ENCODE measurements at regions not wholly inside any gene's neighbourhood (a gene's known extent, or its start where the extent isn't known, plus 50 kb on each side); places are given as distances from the start of the nearest gene placed in this dataset.

- no peak for TF ChIP-seq CTCF (IDR thresholded peaks at IDR 0.05)
- TF ChIP-seq EZH2 (IDR thresholded peaks at IDR 0.05; ENCODE audit: borderline replicate concordance, insufficient read depth, low read depth, low read length, poor library complexity, severe bottlenecking): no peak
These were observed 405.1 kb upstream of the KLF4 start for GRCh38 chr9:107894572-107895261.

Data from B cell (primary cell).